Calu3 (cell line): ENCODE measurements at regions not wholly inside any gene's neighbourhood (a gene's known extent, or its start where the extent isn't known, plus 50 kb on each side); places are given as distances from the start of the nearest gene placed in this dataset.

Source experiments
- BruUV-seq: library from RNA; stranded (reverse); fragments of 400-500 nt; replicated peaks from 2 replicates; lab custom pipeline; 2021; lab: Mats Ljungman, UMichigan
- CTCF ChIA-PET: fragments of 300-600 bp; sonication (Branson Sonifier 250); formaldehyde crosslinking; loops from one replicate; lab custom pipeline; 2022; ENCODE audit warnings: antibody characterized with exemption; lab: Charles Lee
- DNase-seq: peaks from one replicate; pipeline ENCODE4 v3.0.0; 2022
- H3K27ac Mint-ChIP-seq: one replicate; pipeline ENCODE4 v1.8.0; 2022; ENCODE audit warnings: mixed read lengths; ENCODE audit not compliant: unreplicated experiment
- H3K27me3 Mint-ChIP-seq: one replicate; pipeline ENCODE4 v1.8.0; 2022; ENCODE audit warnings: mixed read lengths; ENCODE audit not compliant: unreplicated experiment
- H3K36me3 Mint-ChIP-seq: one replicate; pipeline ENCODE4 v1.8.0; 2022; ENCODE audit warnings: mild to moderate bottlenecking, moderate library complexity, mixed read lengths; ENCODE audit not compliant: insufficient read depth, unreplicated experiment
- H3K4me1 Mint-ChIP-seq: one replicate; pipeline ENCODE4 v1.8.0; 2022; ENCODE audit warnings: mild to moderate bottlenecking, low read depth, mixed read lengths; ENCODE audit not compliant: unreplicated experiment
- H3K4me3 Mint-ChIP-seq: one replicate; pipeline ENCODE4 v1.8.0; 2022; ENCODE audit warnings: mild to moderate bottlenecking, low read depth, moderate library complexity, mixed read lengths; ENCODE audit not compliant: unreplicated experiment
- H3K9me3 Mint-ChIP-seq: one replicate; pipeline ENCODE4 v1.8.0; 2022; ENCODE audit warnings: low read depth, mixed read lengths; ENCODE audit not compliant: unreplicated experiment
- intact Hi-C: fragments of 100-400 bp; cut with micrococcal nuclease; formaldehyde crosslinking; loops from one replicate; pipeline ENCODE4 v1.10.0; 2022; ENCODE audit not compliant: unreplicated experiment
- TF ChIP-seq, protein P1 (sequence below): fragments of 200-600 bp; IDR thresholded peaks from one replicate; pipeline ENCODE4 v1.8.0; 2022; ENCODE audit warnings: antibody characterized with exemption; ENCODE audit not compliant: unreplicated experiment

DNA sequence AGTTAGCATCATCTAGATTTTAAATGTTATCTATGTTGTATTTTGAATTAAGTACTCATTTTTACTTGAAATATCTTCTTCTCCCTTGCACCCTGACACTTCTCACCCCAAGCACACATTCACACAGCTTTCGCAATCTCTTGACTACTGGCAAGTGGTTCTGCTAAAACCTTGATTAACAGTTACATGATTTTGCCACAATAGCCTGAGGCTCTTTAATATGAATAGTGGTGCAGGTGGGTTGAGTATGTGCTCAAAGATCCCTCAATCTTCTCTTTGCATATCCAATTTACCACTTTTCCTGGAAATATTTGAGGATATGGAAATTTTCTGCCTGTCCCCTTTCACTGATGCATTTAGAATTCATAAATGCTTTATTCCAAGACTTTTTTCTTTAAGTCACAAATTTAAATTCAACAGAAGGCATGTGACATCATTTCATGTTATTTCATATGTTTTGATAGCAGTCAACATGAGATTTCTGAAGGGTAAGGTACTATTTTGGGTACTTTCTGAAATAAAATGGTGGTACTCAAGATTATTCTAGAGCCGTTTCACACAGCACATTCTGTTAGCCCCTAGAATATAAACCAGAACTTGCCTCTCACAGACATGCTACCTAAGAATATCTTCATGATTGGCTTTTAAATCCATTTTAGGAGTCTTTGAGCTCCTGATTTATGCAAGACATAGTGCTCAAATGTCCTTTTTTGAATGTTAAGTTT, 339.7 kb downstream of the RPRM start:
- no peak overlapping the region for H3K27ac Mint-ChIP-seq
- CTCF ChIA-PET, result no interaction called here
- intact Hi-C loops, result no loop called here
- peaks cover 3% of the 10 kb centered on the region for H3K9me3 Mint-ChIP-seq
- TF ChIP-seq, protein P1, sequence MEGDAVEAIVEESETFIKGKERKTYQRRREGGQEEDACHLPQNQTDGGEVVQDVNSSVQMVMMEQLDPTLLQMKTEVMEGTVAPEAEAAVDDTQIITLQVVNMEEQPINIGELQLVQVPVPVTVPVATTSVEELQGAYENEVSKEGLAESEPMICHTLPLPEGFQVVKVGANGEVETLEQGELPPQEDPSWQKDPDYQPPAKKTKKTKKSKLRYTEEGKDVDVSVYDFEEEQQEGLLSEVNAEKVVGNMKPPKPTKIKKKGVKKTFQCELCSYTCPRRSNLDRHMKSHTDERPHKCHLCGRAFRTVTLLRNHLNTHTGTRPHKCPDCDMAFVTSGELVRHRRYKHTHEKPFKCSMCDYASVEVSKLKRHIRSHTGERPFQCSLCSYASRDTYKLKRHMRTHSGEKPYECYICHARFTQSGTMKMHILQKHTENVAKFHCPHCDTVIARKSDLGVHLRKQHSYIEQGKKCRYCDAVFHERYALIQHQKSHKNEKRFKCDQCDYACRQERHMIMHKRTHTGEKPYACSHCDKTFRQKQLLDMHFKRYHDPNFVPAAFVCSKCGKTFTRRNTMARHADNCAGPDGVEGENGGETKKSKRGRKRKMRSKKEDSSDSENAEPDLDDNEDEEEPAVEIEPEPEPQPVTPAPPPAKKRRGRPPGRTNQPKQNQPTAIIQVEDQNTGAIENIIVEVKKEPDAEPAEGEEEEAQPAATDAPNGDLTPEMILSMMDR, result no peak
- DNase-seq, result no peak
- H3K36me3 Mint-ChIP-seq, result no peaks in the 10 kb centered on the region
- H3K4me3 Mint-ChIP-seq, result no peak overlapping the region
- H3K4me1 Mint-ChIP-seq, result no peaks in the 10 kb centered on the region
- no TSS peak for BruUV-seq
- H3K27me3 Mint-ChIP-seq, result no peaks in the 10 kb centered on the region

DNA sequence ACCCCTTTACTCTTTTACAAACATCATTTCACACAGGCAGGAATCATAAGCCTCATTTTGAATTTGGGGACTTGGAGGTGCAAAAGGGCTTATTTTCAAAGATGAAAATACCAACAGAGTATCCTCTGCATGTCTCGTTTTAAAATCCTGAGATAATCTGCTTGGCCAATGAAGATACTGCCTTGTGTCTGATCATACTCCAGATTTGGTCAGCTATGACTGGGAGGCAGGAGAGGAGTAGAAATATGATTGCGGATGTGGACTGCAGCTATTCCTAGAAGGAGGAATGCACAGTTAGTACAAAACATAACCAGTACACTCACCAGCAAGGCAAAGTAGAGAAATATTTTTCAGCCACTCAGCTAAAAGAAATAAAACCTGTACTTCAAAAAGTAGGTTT, 342.3 kb downstream of the RPRM start:
- intact Hi-C loops, result no loop called here
- H3K9me3 Mint-ChIP-seq, result peaks cover 3% of the 10 kb centered on the region
- TF ChIP-seq, protein P1, result no peak
- no peak for DNase-seq
- H3K4me3 Mint-ChIP-seq, result no peak overlapping the region
- no peaks in the 10 kb centered on the region for H3K4me1 Mint-ChIP-seq
- no peaks in the 10 kb centered on the region for H3K36me3 Mint-ChIP-seq
- no TSS peak for BruUV-seq
- CTCF ChIA-PET, result interaction anchor here (0.7 kb wide), 1 partner anchor 1027 kb away, joined by 3 read pairs; no protein-coding TSS in a partner anchor
- no peaks in the 10 kb centered on the region for H3K27me3 Mint-ChIP-seq
- no peak overlapping the region for H3K27ac Mint-ChIP-seq

DNA sequence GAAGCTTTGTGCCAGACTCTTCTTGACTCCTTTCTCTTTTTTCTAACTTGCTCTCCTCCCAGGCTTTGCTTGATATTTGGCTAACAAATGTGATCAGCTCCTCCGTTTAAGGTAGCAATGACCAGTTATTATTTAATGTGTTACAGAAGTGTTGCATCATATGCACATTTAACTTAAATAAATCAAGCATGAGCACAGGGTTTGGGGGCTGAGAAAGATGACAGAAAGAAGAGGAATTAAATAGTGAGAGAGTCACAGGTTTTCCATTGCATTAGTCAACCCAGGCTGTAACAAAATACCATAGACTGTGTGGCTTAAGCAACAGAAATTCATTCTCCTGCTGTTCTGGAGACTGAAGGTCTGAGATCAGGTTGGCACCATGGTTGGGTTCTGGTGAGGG, 343.8 kb downstream of the RPRM start:
- CTCF ChIA-PET, result no interaction called here
- intact Hi-C loops, result no loop called here

DNA sequence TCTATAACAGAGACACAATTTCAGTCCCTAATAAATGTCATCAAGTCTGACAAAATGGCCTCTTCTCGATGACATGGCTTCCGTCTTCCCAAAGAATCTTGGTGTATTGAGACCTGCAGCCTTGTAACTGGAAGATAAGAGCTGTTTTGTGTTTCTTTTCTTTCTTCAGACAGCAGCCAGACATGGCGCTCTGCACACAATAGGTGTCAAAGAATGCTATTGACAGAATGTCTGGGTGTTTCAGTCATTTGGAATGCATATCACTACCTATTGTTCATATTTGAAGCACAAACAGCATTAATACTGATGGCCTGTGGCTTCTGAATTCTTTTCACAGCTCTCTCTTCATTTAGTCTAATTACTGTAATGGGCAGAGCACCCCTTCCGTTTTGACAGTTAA, 344.8 kb downstream of the RPRM start:
- Mint-ChIP-seq H3K27me3 (no peaks in the 10 kb centered on the region), H3K27ac (no peak overlapping the region), H3K4me1 (no peaks in the 10 kb centered on the region), H3K9me3 (peaks cover 3% of the 10 kb centered on the region), H3K36me3 (no peaks in the 10 kb centered on the region), H3K4me3 (no peak overlapping the region)
- DNase-seq, result no peak
- TF ChIP-seq, protein P1, result no peak
- intact Hi-C loops, result no loop called here
- CTCF ChIA-PET, result no interaction called here
- BruUV-seq, result no TSS peak

More for the DNA sequence above, 343.8 kb downstream of the RPRM start:
- no peaks in the 10 kb centered on the region for H3K27me3 Mint-ChIP-seq
- peak overlapping the region; percentile 53 for H3K27ac Mint-ChIP-seq
- peaks cover 3% of the 10 kb centered on the region for H3K9me3 Mint-ChIP-seq
- DNase-seq, result no peak
- no peaks in the 10 kb centered on the region for H3K36me3 Mint-ChIP-seq
- no TSS peak for BruUV-seq
- no peaks in the 10 kb centered on the region for H3K4me1 Mint-ChIP-seq
- TF ChIP-seq, protein P1, result no peak
- no peak overlapping the region for H3K4me3 Mint-ChIP-seq
